ENCODE measurements at regions not wholly inside any gene's neighbourhood (a gene's known extent, or its start where the extent isn't known, plus 50 kb on each side); places are given as distances from the start of the nearest gene placed in this dataset.

GRCh38 chrX:146173742-146174141 lies 356.1 kb downstream of the SLITRK2 start:
- Histone ChIP-seq H3K27me3 (no peaks in the 10 kb centered on the region), H3K4me2 (no peak overlapping the region), H3K9ac (no peak overlapping the region), H3K79me2 (ENCODE audit: low read depth) (no peaks in the 10 kb centered on the region), H3F3A (ENCODE audit: low read depth) (no peaks in the 10 kb centered on the region), H3K9me3 (ENCODE audit: low read depth) (no peaks in the 10 kb centered on the region), H2AFZ (replicated peaks) (no peak overlapping the region), H3K4me1 (no peaks in the 10 kb centered on the region), H3K4me3 (no peak overlapping the region), H4K20me1 (ENCODE audit: low read depth) (no peaks in the 10 kb centered on the region), H3K27ac (no peak overlapping the region), H3K36me3 (no peaks in the 10 kb centered on the region)
- H3K4me1 Mint-ChIP-seq = no peaks in the 10 kb centered on the region
- no peak overlapping the region for H3K4me3 Mint-ChIP-seq
- no peak overlapping the region for H3K27ac Mint-ChIP-seq
- no peaks in the 10 kb centered on the region for H3K27me3 Mint-ChIP-seq (ENCODE audit: insufficient read depth, low read depth)
- H3K36me3 Mint-ChIP-seq = no peaks in the 10 kb centered on the region
- TF ChIP-seq EZH2phosphoT487 (IDR thresholded peaks at IDR 0.05) (no peak), EZH2 (IDR thresholded peaks at IDR 0.05) (no peak), CTCF (IDR thresholded peaks at IDR 0.05) (no peak)
- DNase-seq (ENCODE audit: low spot score) = no peak
- peaks cover 5% of the 10 kb centered on the region for H3K9me3 Mint-ChIP-seq

- no peaks in the 10 kb centered on the region for H3K27me3 Mint-ChIP-seq (ENCODE audit: insufficient read depth, low read depth)
- no peaks in the 10 kb centered on the region for H3K36me3 ChIP-seq
- no peaks in the 10 kb centered on the region for H3K4me1 ChIP-seq
- no peak overlapping the region for H3K27ac ChIP-seq
- H3K36me3 Mint-ChIP-seq = no peaks in the 10 kb centered on the region
- no peak overlapping the region for H3K9ac ChIP-seq
- no peaks in the 10 kb centered on the region for H3F3A ChIP-seq (ENCODE audit: low read depth)
- no peak overlapping the region for H3K4me3 ChIP-seq
- no peak overlapping the region for H2AFZ ChIP-seq (replicated peaks)
- peaks cover 6% of the 10 kb centered on the region for H3K9me3 Mint-ChIP-seq
- no peaks in the 10 kb centered on the region for H4K20me1 ChIP-seq (ENCODE audit: low read depth)
- no peak overlapping the region for H3K4me3 Mint-ChIP-seq
- no peaks in the 10 kb centered on the region for H3K4me1 Mint-ChIP-seq
- no peak overlapping the region for H3K27ac Mint-ChIP-seq
- DNase-seq (ENCODE audit: low spot score) = no peak
- no peaks in the 10 kb centered on the region for H3K27me3 ChIP-seq
- no peak for TF ChIP-seq EZH2phosphoT487 (IDR thresholded peaks at IDR 0.05)
- no peak for TF ChIP-seq CTCF (IDR thresholded peaks at IDR 0.05)
- TF ChIP-seq EZH2 (IDR thresholded peaks at IDR 0.05) = no peak
- H3K9me3 ChIP-seq (ENCODE audit: low read depth) = no peaks in the 10 kb centered on the region
- no peaks in the 10 kb centered on the region for H3K79me2 ChIP-seq (ENCODE audit: low read depth)
- no peak overlapping the region for H3K4me2 ChIP-seq
Measured at GRCh38 chrX:146181858-146182257, 364.2 kb downstream of the SLITRK2 start.

- Histone ChIP-seq H4K20me1 (ENCODE audit: low read depth) (no peaks in the 10 kb centered on the region), H2AFZ (replicated peaks) (no peak overlapping the region), H3K27me3 (no peaks in the 10 kb centered on the region), H3K27ac (no peak overlapping the region), H3F3A (ENCODE audit: low read depth) (no peaks in the 10 kb centered on the region), H3K79me2 (ENCODE audit: low read depth) (no peaks in the 10 kb centered on the region), H3K9me3 (ENCODE audit: low read depth) (no peaks in the 10 kb centered on the region), H3K4me2 (no peak overlapping the region), H3K4me1 (no peaks in the 10 kb centered on the region), H3K36me3 (no peaks in the 10 kb centered on the region), H3K4me3 (no peak overlapping the region), H3K9ac (no peak overlapping the region)
- Mint-ChIP-seq H3K4me3 (no peak overlapping the region), H3K27me3 (ENCODE audit: insufficient read depth, low read depth) (no peaks in the 10 kb centered on the region), H3K4me1 (no peaks in the 10 kb centered on the region), H3K36me3 (no peaks in the 10 kb centered on the region), H3K27ac (no peak overlapping the region), H3K9me3 (peaks cover 3% of the 10 kb centered on the region)
- TF ChIP-seq EZH2phosphoT487 (IDR thresholded peaks at IDR 0.05) = no peak
- no peak for TF ChIP-seq CTCF (IDR thresholded peaks at IDR 0.05)
- TF ChIP-seq EZH2 (IDR thresholded peaks at IDR 0.05) = no peak
- no peak for DNase-seq (ENCODE audit: low spot score)
Measured at GRCh38 chrX:146186540-146186939, 368.9 kb downstream of the SLITRK2 start.

- Mint-ChIP-seq H3K27ac (no peak overlapping the region), H3K4me1 (no peaks in the 10 kb centered on the region), H3K27me3 (ENCODE audit: insufficient read depth, low read depth) (no peaks in the 10 kb centered on the region), H3K4me3 (no peak overlapping the region), H3K9me3 (no peaks in the 10 kb centered on the region), H3K36me3 (no peaks in the 10 kb centered on the region)
- H3K36me3 ChIP-seq = no peaks in the 10 kb centered on the region
- H3F3A ChIP-seq (ENCODE audit: low read depth) = no peaks in the 10 kb centered on the region
- no peak overlapping the region for H3K4me3 ChIP-seq
- no peaks in the 10 kb centered on the region for H4K20me1 ChIP-seq (ENCODE audit: low read depth)
- no peak for DNase-seq (ENCODE audit: low spot score)
- H3K27ac ChIP-seq = no peak overlapping the region
- H3K4me1 ChIP-seq = no peaks in the 10 kb centered on the region
- TF ChIP-seq EZH2 (IDR thresholded peaks at IDR 0.05) = no peak
- TF ChIP-seq CTCF (IDR thresholded peaks at IDR 0.05) = no peak
- no peak for TF ChIP-seq EZH2phosphoT487 (IDR thresholded peaks at IDR 0.05)
- no peak overlapping the region for H3K4me2 ChIP-seq
- H3K27me3 ChIP-seq = no peaks in the 10 kb centered on the region
- H2AFZ ChIP-seq (replicated peaks) = no peak overlapping the region
- no peaks in the 10 kb centered on the region for H3K79me2 ChIP-seq (ENCODE audit: low read depth)
- H3K9ac ChIP-seq = no peak overlapping the region
- H3K9me3 ChIP-seq (ENCODE audit: low read depth) = no peaks in the 10 kb centered on the region
Measured at GRCh38 chrX:146189371-146189770, 371.7 kb downstream of the SLITRK2 start.
